H9 (cell line): ENCODE measurements at regions not wholly inside any gene's neighbourhood (a gene's known extent, or its start where the extent isn't known, plus 50 kb on each side); places are given as distances from the start of the nearest gene placed in this dataset.

Source experiments
- DNase-seq: peaks from one replicate; pipeline ENCODE4 v3.0.0-alpha.2; 2017
- H2AFZ ChIP-seq: one replicate; pipeline ENCODE4 v1.6.1; 2013; ENCODE audit warnings: mild to moderate bottlenecking, low read length, control low read depth, moderate library complexity
- H2AK5ac ChIP-seq: 2 replicates; pipeline ENCODE4 v1.6.1; 2013; ENCODE audit warnings: low read length, control low read depth, mixed read lengths; ENCODE audit not compliant: insufficient read length
- H2BK120ac ChIP-seq: one replicate; pipeline ENCODE4 v1.6.1; 2013; ENCODE audit warnings: low read depth, mild to moderate bottlenecking, low read length, control low read depth, inconsistent platforms; ENCODE audit not compliant: poor library complexity, severe bottlenecking
- H2BK12ac ChIP-seq: 2 replicates; pipeline ENCODE4 v1.6.1; 2013; ENCODE audit warnings: low read length, control low read depth, mixed read lengths, low read depth; ENCODE audit not compliant: insufficient read length
- H2BK15ac ChIP-seq: 2 replicates; pipeline ENCODE4 v1.6.1; 2013; ENCODE audit warnings: low read depth, low read length, control low read depth
- H2BK20ac ChIP-seq: one replicate; pipeline ENCODE4 v1.6.1; 2013; ENCODE audit warnings: low read depth, mild to moderate bottlenecking, low read length, control low read depth, inconsistent platforms; ENCODE audit not compliant: poor library complexity, severe bottlenecking
- H2BK5ac ChIP-seq: 2 replicates; pipeline ENCODE4 v1.6.1; 2013; ENCODE audit warnings: low read length, control low read depth, mixed read lengths; ENCODE audit not compliant: insufficient read length
- H3K14ac ChIP-seq: 2 replicates; pipeline ENCODE4 v1.6.1; 2013; ENCODE audit warnings: low read length, control low read depth; ENCODE audit not compliant: insufficient read depth
- H3K18ac ChIP-seq: 2 replicates; pipeline ENCODE4 v1.6.1; 2013; ENCODE audit warnings: low read depth, mild to moderate bottlenecking, mixed read lengths, low read length, control low read depth; ENCODE audit not compliant: insufficient read length
- H3K23ac ChIP-seq: 2 replicates; pipeline ENCODE4 v1.6.1; 2013; ENCODE audit warnings: low read length, control low read depth, mixed read lengths, low read depth; ENCODE audit not compliant: insufficient read length
- H3K23me2 ChIP-seq: 2 replicates; pipeline ENCODE4 v1.6.1; 2013; ENCODE audit warnings: low read depth, mild to moderate bottlenecking, mixed read lengths, low read length, control low read depth; ENCODE audit not compliant: insufficient read length, poor library complexity, severe bottlenecking
- H3K27ac ChIP-seq: 2 replicates; pipeline ENCODE4 v1.5.1; 2013; ENCODE audit warnings: low read length, control low read depth, mixed read lengths, low read depth; ENCODE audit not compliant: insufficient read length
- H3K27me3 ChIP-seq: 2 replicates; pipeline ENCODE4 v1.6.1; 2013; ENCODE audit warnings: low read length, control low read depth, inconsistent platforms; ENCODE audit not compliant: insufficient read depth
- H3K4ac ChIP-seq: 2 replicates; pipeline ENCODE4 v1.6.1; 2013; ENCODE audit warnings: low read depth, mild to moderate bottlenecking, control low read depth, inconsistent platforms, low read length, moderate library complexity
- H3K4me1 ChIP-seq: 2 replicates; pipeline ENCODE4 v1.6.1; 2013; ENCODE audit warnings: low read length, control low read depth, inconsistent platforms; ENCODE audit not compliant: insufficient read depth
- H3K4me2 ChIP-seq: 2 replicates; pipeline ENCODE4 v1.6.1; 2013; ENCODE audit warnings: low read length, control low read depth, mixed read lengths; ENCODE audit not compliant: insufficient read length, insufficient read depth
- H3K56ac ChIP-seq: 2 replicates; pipeline ENCODE4 v1.6.1; 2013; ENCODE audit warnings: low read depth, mild to moderate bottlenecking, mixed read lengths, low read length, control low read depth; ENCODE audit not compliant: insufficient read length
- H3K79me1 ChIP-seq: 2 replicates; pipeline ENCODE4 v1.6.1; 2013; ENCODE audit warnings: low read depth, mild to moderate bottlenecking, moderate library complexity, low read length, control low read depth, inconsistent platforms; ENCODE audit not compliant: insufficient read depth, poor library complexity, severe bottlenecking
- H3K79me2 ChIP-seq: 2 replicates; pipeline ENCODE4 v1.6.1; 2013; ENCODE audit warnings: low read length, control low read depth, inconsistent platforms; ENCODE audit not compliant: insufficient read depth
- H3K9ac ChIP-seq: 2 replicates; pipeline ENCODE4 v1.6.1; 2013; ENCODE audit warnings: low read length, control low read depth, mixed read lengths; ENCODE audit not compliant: insufficient read length; ENCODE audit errors: extremely low read depth
- H3K9me3 ChIP-seq: one replicate; pipeline ENCODE4 v1.6.1; 2013; ENCODE audit warnings: low read depth, low read length, inconsistent platforms; ENCODE audit not compliant: control insufficient read depth
- H3T11ph ChIP-seq: one replicate; pipeline ENCODE4 v1.6.1; 2013; ENCODE audit warnings: mild to moderate bottlenecking, low read length, control low read depth, inconsistent platforms
- H4K20me1 ChIP-seq: one replicate; pipeline ENCODE4 v1.6.1; 2013; ENCODE audit not compliant: control insufficient read depth, insufficient read length, insufficient read depth
- H4K5ac ChIP-seq: 2 replicates; pipeline ENCODE4 v1.6.1; 2013; ENCODE audit warnings: low read depth, mild to moderate bottlenecking, mixed read lengths, low read length, control low read depth; ENCODE audit not compliant: insufficient read length
- H4K8ac ChIP-seq: replicated peaks from 2 replicates; pipeline ENCODE4 v1.6.1; 2013; ENCODE audit warnings: low read length, control low read depth, mixed read lengths, low read depth; ENCODE audit not compliant: insufficient read length
- H4K91ac ChIP-seq: 2 replicates; pipeline ENCODE4 v1.6.1; 2013; ENCODE audit warnings: low read depth, mild to moderate bottlenecking, moderate library complexity, mixed read lengths, low read length, control low read depth; ENCODE audit not compliant: insufficient read length
- H3K27ac Mint-ChIP-seq, 3 experiments: 2 replicates in 2 of 3; 3 replicates in 1 of 3; pipeline ENCODE4 v1.8.0; 2020 to 2021; ENCODE audit warnings: mixed read lengths in 3 of 3, mild to moderate bottlenecking in 1 of 3, moderate library complexity in 1 of 3
- H3K27me3 Mint-ChIP-seq: 2 replicates; pipeline ENCODE4 v1.8.0; 2021; ENCODE audit warnings: low read depth, mild to moderate bottlenecking, moderate library complexity, mixed read lengths
- H3K36me3 Mint-ChIP-seq, 3 experiments: 2 replicates in 2 of 3; 3 replicates in 1 of 3; pipeline ENCODE4 v1.8.0; 2020 to 2021; ENCODE audit warnings: low read depth in 3 of 3, mixed read lengths in 3 of 3; ENCODE audit not compliant: insufficient read depth in 1 of 3
- H3K4me1 Mint-ChIP-seq, 2 experiments: 2 replicates each; pipeline ENCODE4 v1.8.0; 2020; ENCODE audit warnings: mixed read lengths in 2 of 2
- H3K4me3 Mint-ChIP-seq, 2 experiments: 2 replicates in 1 of 2; 3 replicates in 1 of 2; pipeline ENCODE4 v1.8.0; 2020 to 2021; ENCODE audit warnings: mild to moderate bottlenecking in 2 of 2, mixed read lengths in 2 of 2, moderate library complexity in 1 of 2
- H3K9me3 Mint-ChIP-seq, 2 experiments: 2 replicates in 1 of 2; 3 replicates in 1 of 2; pipeline ENCODE4 v1.8.0; 2020; ENCODE audit warnings: mild to moderate bottlenecking in 2 of 2, mixed read lengths in 2 of 2, moderate library complexity in 1 of 2
- WGBS: extraction: QIAGEN DNeasy Blood & Tissue Kit; methylation state at CpG from one replicate; pipeline ENCODE4 v1.1.7; 2013; ENCODE audit warnings: missing lambda C conversion rate, low lambda C conversion rate, mixed read lengths; ENCODE audit not compliant: insufficient read length; ENCODE audit errors: extremely low coverage; 5-methylcytosine and 5-hydroxymethylcytosine counted together
- TF ChIP-seq, protein P1 (sequence below): fragments of 200-600 bp; sonication (generic); conservative IDR thresholded peaks from 3 replicates; pipeline ENCODE4 v1.8.0; 2021; ENCODE audit warnings: antibody characterized with exemption, mild to moderate bottlenecking

GRCh38 chrX:122790376-122791095 is 393.5 kb upstream of the GRIA3 start:
- Mint-ChIP-seq H3K4me1 (no peaks in the 10 kb centered on the region), H3K9me3 (peaks cover 7 to 49% of the 10 kb centered on the region in 2 experiments; a peak in 4 of 5 replicates), H3K4me3 (no peak overlapping the region), H3K27ac (no peak overlapping the region; a peak in 1 of 7 replicates), H3K36me3 (no peaks in the 10 kb centered on the region; a peak in 2 of 7 replicates), H3K27me3 (no peaks in the 10 kb centered on the region)
- WGBS, result no CpG with 5 or more reads among the region's 3 CpGs
- H3K56ac ChIP-seq, result no peak overlapping the region
- no peak overlapping the region for H3K9ac ChIP-seq
- no peak overlapping the region for H2BK20ac ChIP-seq
- no peak overlapping the region for H3K23ac ChIP-seq
- peaks cover 17% of the 10 kb centered on the region for H3K9me3 ChIP-seq
- no peak overlapping the region for H4K5ac ChIP-seq
- H3K79me2 ChIP-seq, result no peaks in the 10 kb centered on the region
- H3K4me2 ChIP-seq, result no peak overlapping the region
- no peaks in the 10 kb centered on the region for H3K27me3 ChIP-seq
- H2AFZ ChIP-seq, result no peak overlapping the region
- H3K18ac ChIP-seq, result no peak overlapping the region
- H3K23me2 ChIP-seq, result no peaks in the 10 kb centered on the region
- H3T11ph ChIP-seq, result no peak overlapping the region
- no peak overlapping the region for H3K14ac ChIP-seq
- H2BK12ac ChIP-seq, result no peak overlapping the region
- no peak overlapping the region for H3K27ac ChIP-seq
- no peaks in the 10 kb centered on the region for H3K4me1 ChIP-seq
- no peaks in the 10 kb centered on the region for H4K20me1 ChIP-seq
- DNase-seq, result no peak
- H4K91ac ChIP-seq, result no peak overlapping the region
- no peaks in the 10 kb centered on the region for H3K79me1 ChIP-seq
- H3K4ac ChIP-seq, result no peak overlapping the region
- no peak overlapping the region for H2BK120ac ChIP-seq
- H2BK15ac ChIP-seq, result no peak overlapping the region
- TF ChIP-seq, protein P1, sequence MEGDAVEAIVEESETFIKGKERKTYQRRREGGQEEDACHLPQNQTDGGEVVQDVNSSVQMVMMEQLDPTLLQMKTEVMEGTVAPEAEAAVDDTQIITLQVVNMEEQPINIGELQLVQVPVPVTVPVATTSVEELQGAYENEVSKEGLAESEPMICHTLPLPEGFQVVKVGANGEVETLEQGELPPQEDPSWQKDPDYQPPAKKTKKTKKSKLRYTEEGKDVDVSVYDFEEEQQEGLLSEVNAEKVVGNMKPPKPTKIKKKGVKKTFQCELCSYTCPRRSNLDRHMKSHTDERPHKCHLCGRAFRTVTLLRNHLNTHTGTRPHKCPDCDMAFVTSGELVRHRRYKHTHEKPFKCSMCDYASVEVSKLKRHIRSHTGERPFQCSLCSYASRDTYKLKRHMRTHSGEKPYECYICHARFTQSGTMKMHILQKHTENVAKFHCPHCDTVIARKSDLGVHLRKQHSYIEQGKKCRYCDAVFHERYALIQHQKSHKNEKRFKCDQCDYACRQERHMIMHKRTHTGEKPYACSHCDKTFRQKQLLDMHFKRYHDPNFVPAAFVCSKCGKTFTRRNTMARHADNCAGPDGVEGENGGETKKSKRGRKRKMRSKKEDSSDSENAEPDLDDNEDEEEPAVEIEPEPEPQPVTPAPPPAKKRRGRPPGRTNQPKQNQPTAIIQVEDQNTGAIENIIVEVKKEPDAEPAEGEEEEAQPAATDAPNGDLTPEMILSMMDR, result no peak
- H2AK5ac ChIP-seq, result no peak overlapping the region
- no peak overlapping the region for H4K8ac ChIP-seq
- H2BK5ac ChIP-seq, result no peak overlapping the region
